Common myeloid progenitor, CD34-positive (primary cell): ENCODE measurements at regions not wholly inside any gene's neighbourhood (a gene's known extent, or its start where the extent isn't known, plus 50 kb on each side); places are given as distances from the start of the nearest gene placed in this dataset.

Source experiments
- CTCF ChIA-PET: fragments of 350-600 bp; sonication (Branson Sonifier 250); formaldehyde crosslinking; loops from one replicate; lab custom pipeline; 2021; ENCODE audit warnings: antibody characterized with exemption; lab: Charles Lee
- POLR2A ChIA-PET: fragments of 350-600 bp; sonication (Branson Sonifier 250); formaldehyde crosslinking; loops from one replicate; lab custom pipeline; 2021; ENCODE audit warnings: antibody characterized with exemption; lab: Charles Lee
- DNase-seq, 3 donors: peaks; one replicate each; pipeline versions ENCODE4 v3.0.0 to v3.0.0-alpha.2; 2013
- H3K27ac ChIP-seq, 2 experiments: 1 replicate in 1 of 2; 2 replicates in 1 of 2; pipeline ENCODE4 v1.7.0; 2013; ENCODE audit warnings: inconsistent platforms in 2 of 2, low read length in 2 of 2, mild to moderate bottlenecking in 2 of 2, low read depth in 1 of 2, moderate library complexity in 1 of 2; ENCODE audit not compliant: severe bottlenecking in 2 of 2, insufficient read depth in 1 of 2, poor library complexity in 1 of 2
- H3K27me3 ChIP-seq, 5 experiments: replicated peaks in 2 of 5; 1 replicate in 3 of 5; 2 replicates in 2 of 5; pipeline versions ENCODE4 v1.6.1 to v1.7.0; 2013; ENCODE audit warnings: low read length in 4 of 5, mild to moderate bottlenecking in 2 of 5, moderate library complexity in 2 of 5, inconsistent platforms in 1 of 5; ENCODE audit not compliant: insufficient read depth in 5 of 5, control insufficient read depth in 4 of 5
- H3K36me3 ChIP-seq, 4 experiments: 1 replicate in 2 of 4; 2 replicates in 2 of 4; pipeline versions ENCODE4 v1.6.1 to v1.7.0; 2013; ENCODE audit warnings: low read length in 3 of 4, control low read depth in 1 of 4, mild to moderate bottlenecking in 1 of 4; ENCODE audit not compliant: control insufficient read depth in 4 of 4, insufficient read depth in 4 of 4
- H3K4me1 ChIP-seq, 4 experiments: 1 replicate in 3 of 4; 2 replicates in 1 of 4; pipeline versions ENCODE4 v1.6.1 to v1.7.1; 2013; ENCODE audit warnings: low read length in 3 of 4, mild to moderate bottlenecking in 3 of 4, control low read depth in 1 of 4, inconsistent platforms in 1 of 4, moderate library complexity in 1 of 4; ENCODE audit not compliant: control insufficient read depth in 4 of 4, insufficient read depth in 4 of 4; ENCODE audit errors: control extremely low read depth in 1 of 4
- H3K4me3 ChIP-seq, 7 experiments: 1 replicate in 4 of 7; 2 replicates in 3 of 7; pipeline versions ENCODE4 v1.5.1 to v1.7.0; 2013; ENCODE audit warnings: mild to moderate bottlenecking in 7 of 7, low read length in 6 of 7, moderate library complexity in 6 of 7, inconsistent platforms in 2 of 7, low read depth in 2 of 7, control low read depth in 1 of 7; ENCODE audit not compliant: insufficient read depth in 4 of 7, control insufficient read depth in 1 of 7; ENCODE audit errors: extremely low read depth in 1 of 7
- H3K9me3 ChIP-seq, 5 experiments: 1 replicate in 4 of 5; 2 replicates in 1 of 5; pipeline versions ENCODE4 v1.6.1 to v1.7.1; 2013; ENCODE audit warnings: low read length in 4 of 5, mild to moderate bottlenecking in 2 of 5, inconsistent platforms in 1 of 5, low read depth in 1 of 5, moderate library complexity in 1 of 5; ENCODE audit not compliant: control insufficient read depth in 4 of 5, insufficient read depth in 2 of 5; ENCODE audit errors: control extremely low read depth in 1 of 5
- WGBS: methylation state at CpG from one replicate; pipeline ENCODE4 v1.1.5; 2013; ENCODE audit not compliant: insufficient coverage; 5-methylcytosine and 5-hydroxymethylcytosine counted together

DNA sequence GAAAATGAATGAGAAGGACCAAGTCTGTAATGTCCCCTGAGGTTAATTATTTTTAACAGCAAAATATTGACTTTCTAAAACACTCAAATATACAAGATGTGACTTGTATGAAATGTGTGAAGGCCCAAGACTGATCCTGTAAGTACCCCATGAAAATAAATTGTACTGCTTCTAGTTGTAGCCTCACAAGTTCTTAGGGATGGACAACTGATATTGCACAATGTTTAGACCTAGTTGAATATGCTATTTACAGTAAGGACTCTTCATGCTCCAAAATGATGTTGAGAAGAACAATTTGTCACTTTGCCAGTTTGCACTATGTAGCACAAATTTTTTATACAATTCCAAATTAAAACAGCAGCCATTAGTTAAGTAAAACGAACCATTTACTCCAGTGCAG lies 139.7 kb upstream of the GDNF start:
- DNase-seq, result no peak
- H3K27ac ChIP-seq, result no peak overlapping the region
- H3K27me3 ChIP-seq, result peaks cover 0 to 2% (median 0%) of the 10 kb centered on the region in 5 experiments
- H3K4me3 ChIP-seq, result no peak overlapping the region
- ChIA-PET CTCF (no interaction called here), POLR2A (no interaction called here)
- H3K4me1 ChIP-seq, result no peaks in the 10 kb centered on the region
- WGBS, result no CpG with 5 or more reads among the region's 1 CpG
- H3K9me3 ChIP-seq, result peaks cover 0 to 13% (median 1%) of the 10 kb centered on the region in 5 experiments
- no peaks in the 10 kb centered on the region for H3K36me3 ChIP-seq

DNA sequence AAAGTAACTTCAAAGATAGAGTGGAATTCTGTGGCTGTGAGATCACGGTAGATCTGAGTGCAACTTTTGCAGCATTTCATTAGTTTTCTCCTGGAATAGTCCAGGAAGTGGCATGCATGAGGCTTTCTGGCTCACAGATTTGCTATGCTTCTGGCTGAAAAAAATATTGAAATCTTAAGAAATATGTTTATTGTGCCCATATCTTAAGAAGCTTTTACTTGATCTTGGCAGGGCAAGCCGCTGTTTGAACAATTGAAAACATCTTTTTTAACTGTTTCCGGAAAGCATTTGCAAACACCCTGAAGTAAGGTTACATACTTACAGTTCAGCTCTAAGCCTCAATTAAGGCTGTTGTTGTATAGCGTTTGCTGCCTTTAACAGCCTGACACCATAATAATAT lies 135.7 kb upstream of the GDNF start:
- H3K4me1 ChIP-seq, result no peaks in the 10 kb centered on the region
- no peak overlapping the region for H3K4me3 ChIP-seq
- ChIA-PET POLR2A (no interaction called here), CTCF (no interaction called here)
- 88% methylated on average over 2 of the region's 4 CpGs for WGBS
- no peaks in the 10 kb centered on the region for H3K36me3 ChIP-seq
- DNase-seq, result no peak
- peaks cover 0 to 3% (median 0%) of the 10 kb centered on the region in 5 experiments for H3K27me3 ChIP-seq
- H3K9me3 ChIP-seq, result peaks cover 0 to 6% (median 0%) of the 10 kb centered on the region in 5 experiments
- H3K27ac ChIP-seq, result no peak overlapping the region

DNA sequence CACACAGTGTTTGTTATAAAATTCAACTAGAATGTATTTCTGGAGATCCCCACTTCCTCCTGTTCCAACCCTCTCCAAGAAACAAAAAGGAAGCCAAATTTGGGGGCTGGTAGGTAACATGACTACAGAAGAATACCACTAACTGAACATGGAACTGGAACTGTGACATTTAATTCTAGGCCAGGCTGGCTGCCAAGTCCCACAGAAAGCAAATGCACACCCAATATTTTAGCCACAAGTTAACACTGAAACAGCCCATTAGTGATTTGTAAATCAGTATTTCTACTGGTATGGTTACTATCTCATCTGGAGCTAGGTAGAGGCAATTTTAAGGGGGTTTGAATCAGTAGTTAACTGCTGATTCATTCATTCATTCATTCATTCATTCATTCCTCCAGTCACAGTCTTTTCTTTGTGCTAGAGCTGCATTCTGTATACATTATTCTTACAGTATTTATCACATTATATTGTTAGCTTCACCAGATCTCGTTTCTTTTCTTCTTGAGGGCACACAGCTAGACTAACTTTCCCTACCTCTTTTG lies 131.7 kb upstream of the GDNF start:
- Histone ChIP-seq H3K27ac (no peak overlapping the region), H3K4me3 (no peak overlapping the region), H3K9me3 (no peaks in the 10 kb centered on the region), H3K4me1 (no peaks in the 10 kb centered on the region), H3K27me3 (peaks cover 0 to 7% (median 0%) of the 10 kb centered on the region in 5 experiments), H3K36me3 (no peaks in the 10 kb centered on the region)
- DNase-seq, result peak in 2 of 3 donors; percentile 3 to 4
- no CpG with 5 or more reads among the region's 1 CpG for WGBS
- POLR2A ChIA-PET, result no interaction called here
- CTCF ChIA-PET, result no interaction called here

DNA sequence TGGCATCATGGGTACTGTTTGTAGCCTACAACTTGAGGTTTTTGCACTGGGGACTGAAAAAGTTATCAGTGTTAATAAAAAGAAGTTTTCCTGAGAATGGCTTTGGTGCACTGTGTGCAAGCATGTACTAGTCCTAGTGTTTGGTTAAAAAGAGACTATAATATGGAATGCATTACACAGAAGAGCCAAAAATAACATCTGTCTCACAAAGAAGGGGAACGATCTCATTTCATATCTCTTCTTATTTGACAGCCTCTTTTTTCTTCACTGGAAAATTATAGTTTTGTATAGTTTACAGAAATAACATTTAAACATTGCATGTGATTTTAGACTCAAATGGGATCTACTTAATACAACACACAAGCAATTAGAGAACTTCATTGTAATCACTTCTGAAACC lies 127.0 kb upstream of the GDNF start:
- no peak overlapping the region for H3K4me3 ChIP-seq
- H3K9me3 ChIP-seq, result no peaks in the 10 kb centered on the region
- H3K27ac ChIP-seq, result no peak overlapping the region
- ChIA-PET POLR2A (no interaction called here), CTCF (no interaction called here)
- H3K36me3 ChIP-seq, result no peaks in the 10 kb centered on the region
- peaks cover 0 to 10% (median 0%) of the 10 kb centered on the region in 5 experiments for H3K27me3 ChIP-seq
- no CpG with 5 or more reads among the region's 1 CpG for WGBS
- no peak for DNase-seq
- no peaks in the 10 kb centered on the region for H3K4me1 ChIP-seq

DNA sequence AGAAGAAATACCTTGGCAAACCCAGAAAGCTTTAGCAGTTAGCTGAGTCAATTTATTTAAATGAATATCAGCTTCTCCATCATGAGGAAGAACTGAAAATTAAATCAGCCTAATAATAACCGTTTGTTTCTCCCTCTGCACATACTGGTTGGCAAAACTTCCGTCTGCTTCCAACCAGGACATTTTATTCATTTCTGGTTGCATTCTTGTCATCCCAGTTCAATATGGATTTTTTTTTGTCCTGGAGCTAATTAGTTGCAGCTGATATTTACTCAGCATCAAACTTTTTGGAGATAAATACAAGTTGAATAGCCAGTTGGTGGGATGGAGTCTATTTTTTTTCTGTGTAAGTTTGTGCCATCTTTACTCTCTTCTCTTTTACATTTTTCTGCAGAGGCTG lies 126.5 kb upstream of the GDNF start:
- H3K4me1 ChIP-seq, result no peaks in the 10 kb centered on the region
- no peaks in the 10 kb centered on the region for H3K36me3 ChIP-seq
- no peak for DNase-seq
- H3K27me3 ChIP-seq, result peaks cover 0 to 10% (median 0%) of the 10 kb centered on the region in 5 experiments
- CTCF ChIA-PET, result no interaction called here
- no peak overlapping the region for H3K4me3 ChIP-seq
- 100% methylated on average over 1 of the region's 2 CpGs for WGBS
- no peak overlapping the region for H3K27ac ChIP-seq
- H3K9me3 ChIP-seq, result no peaks in the 10 kb centered on the region
- POLR2A ChIA-PET, result no interaction called here

DNA sequence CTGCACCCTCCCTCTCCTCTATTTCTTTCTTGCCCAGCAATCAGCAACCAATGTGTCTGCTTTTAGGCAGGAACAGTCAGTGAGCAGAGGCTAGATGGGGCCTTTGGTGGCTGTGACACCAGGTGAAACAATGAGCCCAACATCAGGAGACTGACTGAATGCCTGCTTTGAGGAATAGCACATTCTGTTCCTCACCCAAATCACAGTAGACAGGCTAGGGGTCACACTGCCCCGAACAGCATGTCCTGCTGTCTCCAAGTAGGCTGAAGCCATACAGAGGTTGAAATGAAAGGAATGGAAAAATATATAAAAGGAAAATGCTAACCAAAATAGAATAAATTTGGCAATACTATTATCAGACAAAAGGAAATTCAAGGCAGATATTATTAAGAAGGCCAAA lies 122.5 kb upstream of the GDNF start:
- CTCF ChIA-PET, result no interaction called here

DNA sequence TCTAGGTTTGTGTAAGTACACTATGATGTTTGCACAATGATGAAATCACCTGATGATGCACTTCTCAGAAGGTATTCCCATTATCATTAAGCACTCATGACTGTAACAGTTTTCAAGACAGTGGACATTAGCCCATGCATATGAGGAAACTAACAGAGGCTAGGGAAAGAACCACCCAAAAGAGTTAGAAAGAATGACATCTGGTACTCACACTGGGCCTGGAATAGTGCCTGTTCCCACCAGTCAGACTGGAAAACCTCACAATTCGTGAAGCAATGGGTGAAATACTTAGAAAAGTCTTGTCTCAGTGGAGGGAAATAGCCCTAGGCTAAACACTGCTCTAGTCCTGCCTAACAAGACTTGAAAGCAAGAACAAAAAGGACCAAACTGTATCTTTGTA lies 117.4 kb upstream of the GDNF start:
- ChIA-PET CTCF (no interaction called here), POLR2A (no interaction called here)
- Histone ChIP-seq H3K27ac (no peak overlapping the region), H3K9me3 (peaks cover 5 to 30% (median 9%) of the 10 kb centered on the region in 5 experiments), H3K36me3 (no peaks in the 10 kb centered on the region), H3K27me3 (no peaks in the 10 kb centered on the region), H3K4me1 (no peaks in the 10 kb centered on the region), H3K4me3 (no peak overlapping the region)
- DNase-seq, result no peak
- 82% methylated on average over 1 of the region's 1 CpG for WGBS

More for the DNA sequence above, 122.5 kb upstream of the GDNF start:
- H3K4me3 ChIP-seq, result no peak overlapping the region
- H3K9me3 ChIP-seq, result peaks cover 2 to 28% (median 9%) of the 10 kb centered on the region in 5 experiments
- no CpG with 5 or more reads among the region's 1 CpG for WGBS
- H3K27me3 ChIP-seq, result peaks cover 0 to 3% (median 0%) of the 10 kb centered on the region in 5 experiments
- POLR2A ChIA-PET, result no interaction called here
- DNase-seq, result no peak
- no peaks in the 10 kb centered on the region for H3K36me3 ChIP-seq
- no peak overlapping the region for H3K27ac ChIP-seq
- H3K4me1 ChIP-seq, result no peaks in the 10 kb centered on the region
